Panc1 (cell line): ENCODE measurements at regions not wholly inside any gene's neighbourhood (a gene's known extent, or its start where the extent isn't known, plus 50 kb on each side); places are given as distances from the start of the nearest gene placed in this dataset.

Source experiments
- ATAC-seq: fragments of 200-7000 bp; cut with Tn5 transposase; 2 replicates; pipeline ENCODE4 v1.9.1; 2020; ENCODE audit warnings: mild to moderate bottlenecking, moderate library complexity
- BruUV-seq: library from RNA; stranded (reverse); fragments of 400-500 nt; replicated peaks from 2 replicates; lab custom pipeline; 2021; lab: Mats Ljungman, UMichigan
- CTCF ChIA-PET: fragments of 300-600 bp; sonication (Branson Sonifier 250); formaldehyde crosslinking; loops from one replicate; lab custom pipeline; 2022; ENCODE audit warnings: antibody characterized with exemption; lab: Charles Lee
- POLR2A ChIA-PET: fragments of 300-600 bp; sonication (Branson Sonifier 250); formaldehyde crosslinking; loops from one replicate; lab custom pipeline; 2022; ENCODE audit warnings: antibody characterized with exemption; lab: Charles Lee
- DNase-seq: peaks from one replicate; pipeline ENCODE4 v3.0.0-alpha.2; 2010; ENCODE audit warnings: low read depth, low spot score
- H3K27ac ChIP-seq: 2 replicates; pipeline ENCODE4 v1.5.1; 2011; ENCODE audit warnings: mild to moderate bottlenecking, low read length, inconsistent platforms
- H3K27me3 ChIP-seq: fragments of 200-500 bp; sonication (Bioruptor generic); 2 replicates; pipeline ENCODE4 v1.6.0; 2014; ENCODE audit warnings: low read length, inconsistent platforms; ENCODE audit not compliant: control insufficient read depth, insufficient read depth
- H3K36me3 ChIP-seq: fragments of 200-500 bp; sonication (Bioruptor generic); 2 replicates; pipeline ENCODE4 v1.5.1; 2014; ENCODE audit warnings: inconsistent platforms, mild to moderate bottlenecking, low read length, moderate library complexity; ENCODE audit not compliant: control insufficient read depth, insufficient read depth
- H3K4me1 ChIP-seq: 2 replicates; pipeline ENCODE4 v1.5.1; 2011; ENCODE audit warnings: inconsistent platforms, mild to moderate bottlenecking, low read length, moderate library complexity; ENCODE audit not compliant: control insufficient read depth, insufficient read depth
- H3K4me3 ChIP-seq, 2 experiments: 2 replicates each; pipeline ENCODE4 v1.5.1; 2011 to 2012; ENCODE audit warnings: low read depth in 2 of 2, low read length in 2 of 2, mild to moderate bottlenecking in 2 of 2, inconsistent platforms in 1 of 2, moderate library complexity in 1 of 2
- H3K9me3 ChIP-seq: fragments of 200-500 bp; sonication (Bioruptor generic); 2 replicates; pipeline ENCODE4 v1.5.1; 2014; ENCODE audit warnings: low read depth, mild to moderate bottlenecking, inconsistent platforms, low read length, moderate library complexity; ENCODE audit not compliant: control insufficient read depth, insufficient read depth
- CTCF ChIP-seq: fragments of 450-650 bp; IDR thresholded peaks from 2 replicates; pipeline ENCODE4 v1.5.1; 2017; ENCODE audit warnings: mild to moderate bottlenecking
- POLR2AphosphoS5 ChIP-seq: IDR thresholded peaks from 2 replicates; pipeline ENCODE4 v1.6.1; 2012; ENCODE audit warnings: mild to moderate bottlenecking, low read depth, low read length, moderate library complexity
- REST ChIP-seq, 2 experiments: IDR thresholded peaks; 2 replicates each; pipeline ENCODE4 v1.6.1; 2011 to 2012; ENCODE audit warnings: low read depth in 2 of 2, control low read depth in 1 of 2, low read length in 1 of 2, mild to moderate bottlenecking in 1 of 2, moderate library complexity in 1 of 2; ENCODE audit not compliant: insufficient read depth in 1 of 2
- SIN3A ChIP-seq: IDR thresholded peaks from 2 replicates; pipeline ENCODE4 v1.6.1; 2012; ENCODE audit warnings: low read depth, mild to moderate bottlenecking, low read length, moderate library complexity, borderline replicate concordance; ENCODE audit not compliant: insufficient read depth
- TCF7L2 ChIP-seq: IDR thresholded peaks from 2 replicates; pipeline ENCODE4 v1.6.1; 2011; ENCODE audit warnings: mild to moderate bottlenecking, low read depth, low read length, inconsistent platforms
- in situ Hi-C: cut with HindIII; loops from 2 replicates; pipeline ENCODE4 v1.10.0; 2016; ENCODE audit warnings: low sequenced_read_pairs, low pct_unique_long_range_greater_than_20kb
- intact Hi-C: fragments of 100-400 bp; cut with micrococcal nuclease; formaldehyde crosslinking; loops from one replicate; pipeline ENCODE4 v1.10.0; 2022; ENCODE audit not compliant: unreplicated experiment

- TF ChIP-seq REST (IDR thresholded peaks at IDR 0.05; ENCODE audit: insufficient read depth in 1 of 2, low read depth in 2 of 2, low read length in 1 of 2) = no peak
- no peak for TF ChIP-seq POLR2AphosphoS5
- no peak for TF ChIP-seq SIN3A
- TF ChIP-seq TCF7L2 = no peak
- TF ChIP-seq CTCF = no peak
- Histone ChIP-seq H3K4me3 (no peak overlapping the region), H3K4me1 (no peaks in the 10 kb centered on the region), H3K9me3 (no peaks in the 10 kb centered on the region), H3K27me3 (no peaks in the 10 kb centered on the region), H3K27ac (no peak overlapping the region), H3K36me3 (no peaks in the 10 kb centered on the region)
- intact Hi-C loops (no loop called here), in situ Hi-C loops (no loop called here)
- DNase-seq = no peak
- ChIA-PET CTCF (no interaction called here), POLR2A (no interaction called here)
- ATAC-seq = no peak
- no TSS peak for BruUV-seq
Measured at GRCh38 chrX:39582976-39583375, 514.8 kb downstream of the BCOR start.

GRCh38 chrX:39585808-39586207 lies 511.9 kb downstream of the BCOR start:
- no peak overlapping the region for H3K4me3 ChIP-seq
- ATAC-seq = no peak
- H3K27me3 ChIP-seq = no peaks in the 10 kb centered on the region
- ChIA-PET POLR2A (no interaction called here), CTCF (no interaction called here)
- H3K27ac ChIP-seq = no peak overlapping the region
- DNase-seq = no peak
- TF ChIP-seq TCF7L2 = no peak
- TF ChIP-seq POLR2AphosphoS5 = no peak
- intact Hi-C loops = no loop called here
- H3K4me1 ChIP-seq = no peaks in the 10 kb centered on the region
- in situ Hi-C loops = no loop called here
- no peaks in the 10 kb centered on the region for H3K9me3 ChIP-seq
- no peaks in the 10 kb centered on the region for H3K36me3 ChIP-seq
- no TSS peak for BruUV-seq

- no peaks in the 10 kb centered on the region for H3K27me3 ChIP-seq
- no peak for ATAC-seq
- H3K4me1 ChIP-seq = no peaks in the 10 kb centered on the region
- in situ Hi-C loops = no loop called here
- no peak for DNase-seq
- TF ChIP-seq CTCF (no peak), REST (IDR thresholded peaks at IDR 0.05; ENCODE audit: insufficient read depth in 1 of 2, low read depth in 2 of 2, low read length in 1 of 2) (no peak), SIN3A (no peak), TCF7L2 (no peak), POLR2AphosphoS5 (no peak)
- no TSS peak for BruUV-seq
- no peaks in the 10 kb centered on the region for H3K9me3 ChIP-seq
- ChIA-PET POLR2A (no interaction called here), CTCF (no interaction called here)
- no peak overlapping the region for H3K27ac ChIP-seq
- no peak overlapping the region for H3K4me3 ChIP-seq
- intact Hi-C loops = no loop called here
- no peaks in the 10 kb centered on the region for H3K36me3 ChIP-seq
Measured at GRCh38 chrX:39586359-39586758, 511.4 kb downstream of the BCOR start.
